ENCODE measurements at regions not wholly inside any gene's neighbourhood (a gene's known extent, or its start where the extent isn't known, plus 50 kb on each side); places are given as distances from the start of the nearest gene placed in this dataset.

DNA sequence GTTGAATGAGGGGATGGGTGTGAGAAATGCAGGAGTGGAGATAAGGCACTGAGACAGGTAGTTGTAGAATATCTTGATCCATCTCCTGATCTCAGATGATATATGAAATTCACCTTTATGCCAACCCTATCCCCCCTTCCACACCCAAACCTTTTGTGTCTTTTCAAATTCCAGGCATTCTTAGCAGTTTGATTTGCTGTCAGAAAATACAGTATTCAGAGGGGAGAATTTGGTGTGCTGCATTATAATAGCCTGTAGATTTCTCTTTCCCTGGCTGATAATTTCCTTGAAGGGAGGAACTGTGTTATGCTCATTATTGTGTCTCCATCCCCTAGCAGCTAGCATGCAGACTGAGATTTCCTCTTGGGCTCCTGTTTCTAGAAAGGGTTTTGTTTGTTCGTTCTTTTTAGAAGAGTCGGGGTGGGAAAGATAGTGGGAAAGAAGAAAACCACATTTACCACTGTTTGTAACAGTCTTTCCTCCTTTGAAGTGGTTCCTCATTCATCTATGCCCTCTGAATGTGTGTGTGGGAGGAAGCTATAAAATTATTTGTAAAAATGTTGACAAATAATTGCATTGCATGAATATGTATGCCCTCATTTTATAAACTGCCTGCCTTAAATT is 373.4 kb downstream of the DIPK2A start:
- FAIRE-seq: no peak
- TF ChIP-seq POLR2A (IDR thresholded peaks at IDR 0.05; ENCODE audit: low read depth, low read length): no peak
- no peak for DNase-seq (ENCODE audit: insufficient read length, low spot score)

DNA sequence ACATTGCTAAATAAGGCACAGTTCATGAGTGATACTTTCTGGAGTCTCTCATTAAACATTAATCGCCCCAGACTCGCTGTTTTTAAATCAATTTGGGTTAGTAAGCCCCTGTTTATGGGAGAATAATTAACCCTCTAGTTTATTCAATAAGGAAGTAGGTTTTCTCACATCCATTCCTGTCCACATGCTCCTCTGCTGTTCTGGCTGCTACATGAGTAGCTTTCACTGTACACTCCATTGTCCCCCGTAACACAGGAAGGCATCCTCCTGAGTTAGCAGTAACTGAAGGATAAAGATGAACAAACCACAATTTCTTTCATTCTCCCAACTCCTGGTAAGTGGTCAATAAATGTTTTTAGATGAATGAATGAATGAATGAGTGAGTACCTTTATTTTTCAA is 378.5 kb downstream of the DIPK2A start:
- no peak for DNase-seq (ENCODE audit: insufficient read length, low spot score)
- TF ChIP-seq POLR2A (IDR thresholded peaks at IDR 0.05; ENCODE audit: low read depth, low read length): no peak
- FAIRE-seq: no peak

GRCh38 chr3:144351011-144351410 is 379.4 kb downstream of the DIPK2A start:
- no peak for DNase-seq (ENCODE audit: insufficient read length, low spot score)
- no peak for TF ChIP-seq POLR2A (IDR thresholded peaks at IDR 0.05; ENCODE audit: low read depth, low read length)
- FAIRE-seq: no peak

GRCh38 chr3:144351773-144352365 is 380.2 kb downstream of the DIPK2A start:
- TF ChIP-seq POLR2A (IDR thresholded peaks at IDR 0.05; ENCODE audit: low read depth, low read length): no peak
- DNase-seq (ENCODE audit: insufficient read length, low spot score) (no peak), FAIRE-seq (no peak)

- TF ChIP-seq POLR2A (IDR thresholded peaks at IDR 0.05; ENCODE audit: low read depth, low read length): no peak
- no peak for FAIRE-seq
- no peak for DNase-seq (ENCODE audit: insufficient read length, low spot score)
Measured at GRCh38 chr3:144358191-144358590, 386.6 kb downstream of the DIPK2A start.

DNA sequence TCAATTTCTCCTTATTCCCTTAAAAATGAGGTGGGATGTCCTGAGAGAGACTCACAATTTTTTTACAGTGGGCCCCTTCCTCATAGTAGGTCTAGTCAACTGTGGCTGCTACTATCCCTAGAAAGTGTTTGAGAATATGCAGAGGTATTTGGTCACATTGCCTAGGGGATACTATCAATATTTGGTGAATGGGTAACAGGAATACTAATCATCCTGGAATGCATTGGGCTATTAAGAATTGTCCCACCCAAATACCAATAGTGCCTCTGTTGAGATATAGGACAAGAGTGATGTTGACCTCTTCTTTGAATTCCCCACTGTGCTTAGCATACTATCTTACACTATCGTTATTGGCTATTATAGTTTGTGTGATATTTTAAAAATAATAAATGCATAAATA is 389.4 kb downstream of the DIPK2A start:
- DNase-seq (ENCODE audit: insufficient read length, low spot score) (no peak), FAIRE-seq (no peak)
- no peak for TF ChIP-seq POLR2A (IDR thresholded peaks at IDR 0.05; ENCODE audit: low read depth, low read length)

- DNase-seq (ENCODE audit: insufficient read length, low spot score) (no peak), FAIRE-seq (no peak)
- no peak for TF ChIP-seq POLR2A (IDR thresholded peaks at IDR 0.05; ENCODE audit: low read depth, low read length)
Measured at GRCh38 chr3:144362126-144362525, 390.5 kb downstream of the DIPK2A start.

GRCh38 chr3:144363856-144364255 is 392.2 kb downstream of the DIPK2A start:
- no peak for TF ChIP-seq POLR2A (IDR thresholded peaks at IDR 0.05; ENCODE audit: low read depth, low read length)
- FAIRE-seq (no peak), DNase-seq (ENCODE audit: insufficient read length, low spot score) (no peak)

- DNase-seq (ENCODE audit: insufficient read length, low spot score): no peak
- TF ChIP-seq POLR2A (IDR thresholded peaks at IDR 0.05; ENCODE audit: low read depth, low read length): no peak
- FAIRE-seq: no peak
Measured at GRCh38 chr3:144364737-144365136, 393.1 kb downstream of the DIPK2A start.

GRCh38 chr3:144369129-144369879 is 397.7 kb downstream of the DIPK2A start:
- DNase-seq (ENCODE audit: insufficient read length, low spot score) (no peak), FAIRE-seq (no peak)
- TF ChIP-seq POLR2A (IDR thresholded peaks at IDR 0.05; ENCODE audit: low read depth, low read length): no peak

GRCh38 chr3:144375088-144375487 is 403.5 kb downstream of the DIPK2A start:
- TF ChIP-seq POLR2A (IDR thresholded peaks at IDR 0.05; ENCODE audit: low read depth, low read length): no peak
- DNase-seq (ENCODE audit: insufficient read length, low spot score): no peak
- no peak for FAIRE-seq

GRCh38 chr3:144380849-144381248 is 409.2 kb downstream of the DIPK2A start:
- DNase-seq (ENCODE audit: insufficient read length, low spot score): no peak
- no peak for FAIRE-seq
- no peak for TF ChIP-seq POLR2A (IDR thresholded peaks at IDR 0.05; ENCODE audit: low read depth, low read length)

DNA sequence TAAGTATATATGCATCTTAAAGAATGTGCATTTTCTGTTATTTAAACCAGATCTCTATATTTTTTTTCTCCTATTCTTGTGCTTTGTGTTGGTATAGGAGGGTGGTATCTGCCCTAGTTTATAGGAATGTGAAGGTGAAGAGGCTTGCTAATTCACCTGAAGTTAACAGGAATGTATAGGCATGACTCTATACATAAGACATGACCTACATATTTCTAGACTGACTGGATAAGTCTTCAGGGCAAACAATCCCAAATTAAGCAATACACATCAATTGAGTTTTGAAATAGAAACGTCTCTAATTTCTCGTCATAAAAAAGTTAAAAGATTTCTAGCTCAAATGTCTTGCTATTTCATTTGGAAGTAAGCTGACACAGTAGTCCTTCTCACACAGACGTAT is 410.0 kb downstream of the DIPK2A start:
- FAIRE-seq: no peak
- no peak for DNase-seq (ENCODE audit: insufficient read length, low spot score)
- TF ChIP-seq POLR2A (IDR thresholded peaks at IDR 0.05; ENCODE audit: low read depth, low read length): no peak

- DNase-seq (ENCODE audit: insufficient read length, low spot score): no peak
- no peak for TF ChIP-seq POLR2A (IDR thresholded peaks at IDR 0.05; ENCODE audit: low read depth, low read length)
- FAIRE-seq: no peak
Measured at GRCh38 chr3:144384241-144384979, 412.8 kb downstream of the DIPK2A start.

Measured in H54 (cell line).